ENCODE measurements at regions not wholly inside any gene's neighbourhood (a gene's known extent, or its start where the extent isn't known, plus 50 kb on each side); places are given as distances from the start of the nearest gene placed in this dataset.

DNA sequence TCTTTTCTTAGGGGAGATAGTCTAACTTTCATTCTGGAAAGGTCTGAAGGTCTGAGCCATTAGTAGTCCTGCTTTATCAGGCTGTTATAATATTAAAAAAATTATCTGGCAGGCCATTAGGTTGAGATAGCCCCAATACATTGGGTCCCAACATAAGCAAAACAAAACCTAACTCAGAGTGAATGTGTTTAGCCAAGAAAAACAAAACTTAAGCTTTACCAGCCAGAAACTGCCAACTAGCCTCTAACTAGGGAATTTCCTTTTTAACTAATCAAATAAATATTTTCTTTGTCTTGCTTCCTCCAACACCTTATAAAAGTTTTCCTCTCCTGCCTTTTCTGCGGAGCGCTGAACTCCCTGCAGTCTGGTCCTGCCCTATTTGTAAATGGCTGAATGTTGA lies 1137.7 kb upstream of the CNTN5 start (continued):
- TF ChIP-seq, protein P1, sequence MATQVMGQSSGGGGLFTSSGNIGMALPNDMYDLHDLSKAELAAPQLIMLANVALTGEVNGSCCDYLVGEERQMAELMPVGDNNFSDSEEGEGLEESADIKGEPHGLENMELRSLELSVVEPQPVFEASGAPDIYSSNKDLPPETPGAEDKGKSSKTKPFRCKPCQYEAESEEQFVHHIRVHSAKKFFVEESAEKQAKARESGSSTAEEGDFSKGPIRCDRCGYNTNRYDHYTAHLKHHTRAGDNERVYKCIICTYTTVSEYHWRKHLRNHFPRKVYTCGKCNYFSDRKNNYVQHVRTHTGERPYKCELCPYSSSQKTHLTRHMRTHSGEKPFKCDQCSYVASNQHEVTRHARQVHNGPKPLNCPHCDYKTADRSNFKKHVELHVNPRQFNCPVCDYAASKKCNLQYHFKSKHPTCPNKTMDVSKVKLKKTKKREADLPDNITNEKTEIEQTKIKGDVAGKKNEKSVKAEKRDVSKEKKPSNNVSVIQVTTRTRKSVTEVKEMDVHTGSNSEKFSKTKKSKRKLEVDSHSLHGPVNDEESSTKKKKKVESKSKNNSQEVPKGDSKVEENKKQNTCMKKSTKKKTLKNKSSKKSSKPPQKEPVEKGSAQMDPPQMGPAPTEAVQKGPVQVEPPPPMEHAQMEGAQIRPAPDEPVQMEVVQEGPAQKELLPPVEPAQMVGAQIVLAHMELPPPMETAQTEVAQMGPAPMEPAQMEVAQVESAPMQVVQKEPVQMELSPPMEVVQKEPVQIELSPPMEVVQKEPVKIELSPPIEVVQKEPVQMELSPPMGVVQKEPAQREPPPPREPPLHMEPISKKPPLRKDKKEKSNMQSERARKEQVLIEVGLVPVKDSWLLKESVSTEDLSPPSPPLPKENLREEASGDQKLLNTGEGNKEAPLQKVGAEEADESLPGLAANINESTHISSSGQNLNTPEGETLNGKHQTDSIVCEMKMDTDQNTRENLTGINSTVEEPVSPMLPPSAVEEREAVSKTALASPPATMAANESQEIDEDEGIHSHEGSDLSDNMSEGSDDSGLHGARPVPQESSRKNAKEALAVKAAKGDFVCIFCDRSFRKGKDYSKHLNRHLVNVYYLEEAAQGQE (IDR thresholded peaks at IDR 0.05; ENCODE audit: low read depth, low read length) = no peak
- TF ChIP-seq MXI1 (IDR thresholded peaks at IDR 0.05; ENCODE audit: low read depth, low read length) (no peak), RXRA (IDR thresholded peaks at IDR 0.05; ENCODE audit: borderline replicate concordance, low read depth) (no peak), FOXM1 (IDR thresholded peaks at IDR 0.05; ENCODE audit: low read depth) (no peak), TEAD4 (IDR thresholded peaks at IDR 0.05; ENCODE audit: borderline replicate concordance, insufficient read depth) (no peak)

DNA sequence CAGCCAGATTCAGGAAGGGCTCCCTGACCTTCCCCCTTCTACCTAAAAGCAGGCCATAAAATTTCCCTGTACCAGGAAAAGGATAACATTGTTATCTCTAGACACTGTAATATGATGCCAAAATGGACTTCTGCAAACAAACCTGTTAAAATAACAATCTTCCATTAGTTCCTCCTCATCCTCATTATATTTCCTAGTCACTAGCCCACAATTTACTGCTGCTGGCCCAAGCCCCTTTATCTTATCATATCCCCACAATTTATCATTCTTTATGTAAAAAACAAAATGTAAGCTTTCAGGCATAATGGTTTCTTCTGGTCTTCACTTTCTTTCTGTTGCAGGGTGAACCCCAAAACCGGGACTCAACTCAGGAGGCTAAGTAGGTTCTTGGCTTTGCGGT lies 1132.1 kb upstream of the CNTN5 start:
- H3K27me3 ChIP-seq (ENCODE audit: insufficient read depth) = no peaks in the 10 kb centered on the region
- no peaks in the 10 kb centered on the region for H3K79me2 ChIP-seq (ENCODE audit: insufficient read depth)
- H3K9me3 ChIP-seq = no peaks in the 10 kb centered on the region
- DNase-seq = no peak
- H3K4me3 ChIP-seq (ENCODE audit: low read depth in 2 of 2, low read length in 1 of 2) = no peak overlapping the region
- no peak overlapping the region for H3K27ac ChIP-seq (ENCODE audit: low read depth in 2 of 2, low read length in 1 of 2)
- TF ChIP-seq, protein P1 (IDR thresholded peaks at IDR 0.05; ENCODE audit: low read depth, low read length) = no peak
- TF ChIP-seq FOXM1 (IDR thresholded peaks at IDR 0.05; ENCODE audit: low read depth) = no peak
- TF ChIP-seq, protein P2, sequence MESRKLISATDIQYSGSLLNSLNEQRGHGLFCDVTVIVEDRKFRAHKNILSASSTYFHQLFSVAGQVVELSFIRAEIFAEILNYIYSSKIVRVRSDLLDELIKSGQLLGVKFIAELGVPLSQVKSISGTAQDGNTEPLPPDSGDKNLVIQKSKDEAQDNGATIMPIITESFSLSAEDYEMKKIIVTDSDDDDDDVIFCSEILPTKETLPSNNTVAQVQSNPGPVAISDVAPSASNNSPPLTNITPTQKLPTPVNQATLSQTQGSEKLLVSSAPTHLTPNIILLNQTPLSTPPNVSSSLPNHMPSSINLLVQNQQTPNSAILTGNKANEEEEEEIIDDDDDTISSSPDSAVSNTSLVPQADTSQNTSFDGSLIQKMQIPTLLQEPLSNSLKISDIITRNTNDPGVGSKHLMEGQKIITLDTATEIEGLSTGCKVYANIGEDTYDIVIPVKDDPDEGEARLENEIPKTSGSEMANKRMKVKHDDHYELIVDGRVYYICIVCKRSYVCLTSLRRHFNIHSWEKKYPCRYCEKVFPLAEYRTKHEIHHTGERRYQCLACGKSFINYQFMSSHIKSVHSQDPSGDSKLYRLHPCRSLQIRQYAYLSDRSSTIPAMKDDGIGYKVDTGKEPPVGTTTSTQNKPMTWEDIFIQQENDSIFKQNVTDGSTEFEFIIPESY (IDR thresholded peaks at IDR 0.05; ENCODE audit: borderline replicate concordance, low read depth) = no peak
- no peak for TF ChIP-seq GATA2 (CRISPR knock-in tag; IDR thresholded peaks at IDR 0.05)
- TF ChIP-seq CHD2 (IDR thresholded peaks at IDR 0.05; ENCODE audit: low read length, partially characterized antibody) = no peak
- TF ChIP-seq TAF1 (IDR thresholded peaks at IDR 0.05; ENCODE audit: borderline replicate concordance, low read depth, low read length) = no peak
- TF ChIP-seq, protein P3, sequence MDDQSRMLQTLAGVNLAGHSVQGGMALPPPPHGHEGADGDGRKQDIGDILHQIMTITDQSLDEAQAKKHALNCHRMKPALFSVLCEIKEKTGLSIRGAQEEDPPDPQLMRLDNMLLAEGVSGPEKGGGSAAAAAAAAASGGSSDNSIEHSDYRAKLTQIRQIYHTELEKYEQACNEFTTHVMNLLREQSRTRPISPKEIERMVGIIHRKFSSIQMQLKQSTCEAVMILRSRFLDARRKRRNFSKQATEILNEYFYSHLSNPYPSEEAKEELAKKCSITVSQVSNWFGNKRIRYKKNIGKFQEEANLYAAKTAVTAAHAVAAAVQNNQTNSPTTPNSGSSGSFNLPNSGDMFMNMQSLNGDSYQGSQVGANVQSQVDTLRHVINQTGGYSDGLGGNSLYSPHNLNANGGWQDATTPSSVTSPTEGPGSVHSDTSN (IDR thresholded peaks at IDR 0.05) = no peak
- no peak for TF ChIP-seq MEF2A (IDR thresholded peaks at IDR 0.05; ENCODE audit: borderline replicate concordance, low read depth)
- no peak for TF ChIP-seq RFX5 (IDR thresholded peaks at IDR 0.05; ENCODE audit: low read length)
- no peak for TF ChIP-seq RXRA (IDR thresholded peaks at IDR 0.05; ENCODE audit: borderline replicate concordance, low read depth)
- TF ChIP-seq YY1 (IDR thresholded peaks at IDR 0.05; ENCODE audit: low read depth) = no peak
- no peak for TF ChIP-seq NRF1 (IDR thresholded peaks at IDR 0.05; ENCODE audit: low read depth, low read length)
- no peaks in the 10 kb centered on the region for H4K20me1 ChIP-seq (ENCODE audit: insufficient read depth)
- CTCF ChIA-PET = no interaction called here
- no peaks in the 10 kb centered on the region for H3K9me2 ChIP-seq
- H3F3A ChIP-seq (replicated peaks; ENCODE audit: insufficient read depth) = no peaks in the 10 kb centered on the region
- no peaks in the 10 kb centered on the region; a peak in 1 of 4 replicates for H3K4me1 ChIP-seq (ENCODE audit: control insufficient read depth in 1 of 2, insufficient read depth in 2 of 2, low read depth in 1 of 2, low read length in 1 of 2)
- POLR2A ChIA-PET = no interaction called here
- 83% methylated on average over 2 of the region's 2 CpGs for WGBS (ENCODE audit: low lambda C conversion rate)
- no peak overlapping the region for H3K4me2 ChIP-seq
- H3K9ac ChIP-seq = no peak overlapping the region
- no peak overlapping the region for H2AFZ ChIP-seq (ENCODE audit: low read depth)
- no peaks in the 10 kb centered on the region for H3K36me3 ChIP-seq (replicated peaks in 1 of 2; ENCODE audit: control insufficient read depth in 1 of 2, insufficient read depth in 2 of 2, low read length in 1 of 2)

Measured in SK-N-SH (cell line).